Right lobe of liver (tissue), 6 donors: ENCODE measurements at regions not wholly inside any gene's neighbourhood (a gene's known extent, or its start where the extent isn't known, plus 50 kb on each side); places are given as distances from the start of the nearest gene placed in this dataset.

Experiments used
- ATAC-seq, 4 donors: fragments of 200-7000 bp; cut with Tn5 transposase; one replicate each; pipeline ENCODE4 v1.9.1; 2020; ENCODE audit warnings: mild to moderate bottlenecking in 4 of 4, moderate library complexity in 4 of 4
- DNase-seq, 3 donors: peaks; one replicate each; pipeline ENCODE4 v3.0.0-alpha.2; 2020
- H3K27ac ChIP-seq, 3 donors: fragments of 200-600 bp; one replicate each; pipeline ENCODE4 v1.8.0; 2022
- H3K27me3 ChIP-seq, 2 donors: fragments of 200-600 bp; one replicate each; pipeline ENCODE4 v1.8.0; 2022
- H3K36me3 ChIP-seq, 4 donors: fragments of 200-600 bp; sonication (generic) in 1 of 4; one replicate each; pipeline versions ENCODE4 v1.5.1 to v1.8.0; 2017 to 2022; ENCODE audit warnings: control low read depth in 1 of 4
- H3K4me1 ChIP-seq, 4 donors: fragments of 200-600 bp; sonication (generic) in 1 of 4; one replicate each; pipeline versions ENCODE4 v1.5.1 to v1.8.0; 2017 to 2022; ENCODE audit warnings: control low read depth in 1 of 4
- H3K4me3 ChIP-seq, 3 donors: fragments of 200-600 bp; one replicate each; pipeline ENCODE4 v1.8.0; 2022
- H3K9me3 ChIP-seq, 4 donors: fragments of 200-600 bp; sonication (generic) in 1 of 4; one replicate each; pipeline versions ENCODE4 v1.5.1 to v1.8.0; 2017 to 2022; ENCODE audit warnings: control low read depth in 1 of 4
- POLR2A ChIP-seq: fragments of 450-650 bp; IDR thresholded peaks from one replicate; pipeline ENCODE4 v1.6.1; 2017; ENCODE audit warnings: antibody characterized with exemption, mild to moderate bottlenecking
- WGBS: methylation state at CpG from one replicate; pipeline ENCODE4 v1.1.6; 2018; ENCODE audit warnings: low coverage, low lambda C conversion rate; ENCODE audit not compliant: insufficient coverage; ENCODE audit errors: missing lambda C conversion rate; 5-methylcytosine and 5-hydroxymethylcytosine counted together
- intact Hi-C, 2 donors: fragments of 100-400 bp; cut with DNase I; formaldehyde crosslinking; loops; one replicate each; pipeline versions ENCODE4 v1.11.2 to v1.14.1; 2022
- TF ChIP-seq, protein P1 (sequence below), 4 donors: fragments of 200-600 bp in 3 of 4; fragments of 450-650 bp in 1 of 4; IDR thresholded peaks; one replicate each; pipeline versions ENCODE4 v1.5.1 to v1.8.0; 2016 to 2022; ENCODE audit warnings: antibody characterized with exemption in 4 of 4, mild to moderate bottlenecking in 2 of 4
- donor health status: DM: no; HTN: yes; CAD: no.
- donor health status: DM: no; HTN: no; CAD: no.
- donor health status: DM: no; HTN: no; CAD: no.
- donor health status: DM: no; HTN: yes; CAD: no.
- donor health status: DM: no; HTN: yes; CAD: no.

DNA sequence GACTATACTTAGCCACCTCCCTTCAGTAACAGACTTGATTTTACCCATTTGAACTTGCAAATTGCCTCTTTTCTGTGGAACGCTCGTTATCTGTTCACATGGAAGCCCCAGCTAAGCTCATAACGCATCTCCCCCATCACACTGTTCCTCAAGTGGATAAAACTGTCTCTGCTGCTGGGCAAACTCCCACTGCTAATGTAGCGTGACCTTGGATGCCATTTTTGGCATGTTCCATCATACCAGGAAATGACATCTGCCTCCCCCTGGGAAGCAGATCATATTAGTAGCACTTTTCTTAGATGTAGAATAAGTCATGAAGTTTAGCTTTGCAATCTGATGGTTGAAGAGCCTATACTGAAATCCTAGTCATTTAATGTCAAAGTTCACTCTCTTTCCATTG lies 528.7 kb upstream of the PLXNA2 start:
- Histone ChIP-seq H3K9me3 (no peaks in the 10 kb centered on the region), H3K27ac (no peak overlapping the region), H3K27me3 (no peaks in the 10 kb centered on the region), H3K4me1 (no peaks in the 10 kb centered on the region), H3K36me3 (no peaks in the 10 kb centered on the region), H3K4me3 (no peak overlapping the region)
- TF ChIP-seq POLR2A, result no peak
- TF ChIP-seq, protein P1, sequence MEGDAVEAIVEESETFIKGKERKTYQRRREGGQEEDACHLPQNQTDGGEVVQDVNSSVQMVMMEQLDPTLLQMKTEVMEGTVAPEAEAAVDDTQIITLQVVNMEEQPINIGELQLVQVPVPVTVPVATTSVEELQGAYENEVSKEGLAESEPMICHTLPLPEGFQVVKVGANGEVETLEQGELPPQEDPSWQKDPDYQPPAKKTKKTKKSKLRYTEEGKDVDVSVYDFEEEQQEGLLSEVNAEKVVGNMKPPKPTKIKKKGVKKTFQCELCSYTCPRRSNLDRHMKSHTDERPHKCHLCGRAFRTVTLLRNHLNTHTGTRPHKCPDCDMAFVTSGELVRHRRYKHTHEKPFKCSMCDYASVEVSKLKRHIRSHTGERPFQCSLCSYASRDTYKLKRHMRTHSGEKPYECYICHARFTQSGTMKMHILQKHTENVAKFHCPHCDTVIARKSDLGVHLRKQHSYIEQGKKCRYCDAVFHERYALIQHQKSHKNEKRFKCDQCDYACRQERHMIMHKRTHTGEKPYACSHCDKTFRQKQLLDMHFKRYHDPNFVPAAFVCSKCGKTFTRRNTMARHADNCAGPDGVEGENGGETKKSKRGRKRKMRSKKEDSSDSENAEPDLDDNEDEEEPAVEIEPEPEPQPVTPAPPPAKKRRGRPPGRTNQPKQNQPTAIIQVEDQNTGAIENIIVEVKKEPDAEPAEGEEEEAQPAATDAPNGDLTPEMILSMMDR (IDR thresholded peaks at IDR 0.05), result no peak
- no peak for ATAC-seq
- WGBS, result 74% methylated on average over 4 of the region's 4 CpGs
- intact Hi-C loops, result no loop called here
- no peak for DNase-seq

DNA sequence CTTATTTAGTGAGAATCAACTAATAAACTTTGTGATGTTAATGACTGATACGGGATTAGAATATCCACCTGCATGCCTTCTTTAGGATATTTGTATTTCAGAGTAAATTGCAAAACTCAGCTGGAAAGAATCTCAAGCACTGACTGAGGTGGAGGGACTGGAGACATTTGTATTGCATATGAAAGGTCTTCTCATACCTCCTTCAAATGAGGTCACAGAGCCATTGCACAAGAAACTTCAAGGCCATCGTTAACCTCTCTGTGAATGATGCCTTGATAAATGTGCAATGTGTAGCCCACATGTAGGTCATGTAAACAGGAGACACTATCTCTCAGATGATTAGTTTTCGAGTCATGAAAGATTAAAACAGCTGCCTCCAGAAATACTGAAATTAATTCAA lies 531.7 kb upstream of the PLXNA2 start:
- TF ChIP-seq POLR2A, result no peak
- TF ChIP-seq, protein P1 (IDR thresholded peaks at IDR 0.05), result no peak
- ATAC-seq (no peak), DNase-seq (no peak)
- Histone ChIP-seq H3K36me3 (no peaks in the 10 kb centered on the region), H3K9me3 (no peaks in the 10 kb centered on the region), H3K27me3 (no peaks in the 10 kb centered on the region), H3K4me1 (no peaks in the 10 kb centered on the region), H3K4me3 (no peak overlapping the region), H3K27ac (no peak overlapping the region)
- intact Hi-C loops, result no loop called here
- 58% methylated on average over 3 of the region's 3 CpGs for WGBS

DNA sequence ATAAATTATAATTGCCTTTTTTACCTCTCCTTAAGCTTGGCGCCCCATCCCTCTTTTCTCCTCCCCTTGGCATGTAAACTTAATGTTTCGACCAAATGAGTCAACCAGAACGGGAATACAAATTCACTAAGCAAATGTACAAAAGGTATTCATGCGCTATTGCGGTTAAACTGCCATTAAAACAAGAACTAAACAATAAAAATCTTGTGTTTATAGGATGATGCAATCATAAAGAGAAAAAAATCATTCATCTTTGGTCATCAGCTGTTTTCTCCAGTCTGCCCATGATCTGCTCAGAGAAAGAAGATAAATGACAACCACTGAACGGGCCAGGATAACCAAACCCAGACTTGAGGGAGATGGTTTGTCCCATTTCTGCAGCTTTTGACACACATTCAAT lies 534.2 kb upstream of the PLXNA2 start:
- DNase-seq (no peak), ATAC-seq (no peak)
- H3K9me3 ChIP-seq, result no peaks in the 10 kb centered on the region
- no peak overlapping the region for H3K27ac ChIP-seq
- no peak overlapping the region for H3K4me3 ChIP-seq
- H3K4me1 ChIP-seq, result no peaks in the 10 kb centered on the region
- 80% methylated on average over 6 of the region's 6 CpGs for WGBS
- H3K27me3 ChIP-seq, result no peaks in the 10 kb centered on the region
- no peaks in the 10 kb centered on the region for H3K36me3 ChIP-seq
- TF ChIP-seq, protein P1 (IDR thresholded peaks at IDR 0.05), result no peak
- no peak for TF ChIP-seq POLR2A
- intact Hi-C loops, result no loop called here

- H3K9me3 ChIP-seq, result no peaks in the 10 kb centered on the region
- DNase-seq (no peak), ATAC-seq (no peak)
- no peaks in the 10 kb centered on the region for H3K4me1 ChIP-seq
- H3K4me3 ChIP-seq, result no peak overlapping the region
- no peak for TF ChIP-seq POLR2A
- TF ChIP-seq, protein P1 (IDR thresholded peaks at IDR 0.05), result no peak
- WGBS, result 42% methylated on average over 3 of the region's 3 CpGs
- H3K27ac ChIP-seq, result no peak overlapping the region
- intact Hi-C loops, result no loop called here
- no peaks in the 10 kb centered on the region for H3K36me3 ChIP-seq
- H3K27me3 ChIP-seq, result no peaks in the 10 kb centered on the region
Observed at GRCh38 chr1:208781391-208782045, 537.3 kb upstream of the PLXNA2 start.

- 55% methylated on average over 4 of the region's 4 CpGs for WGBS
- TF ChIP-seq, protein P1 (IDR thresholded peaks at IDR 0.05), result no peak
- TF ChIP-seq POLR2A, result no peak
- no peaks in the 10 kb centered on the region for H3K9me3 ChIP-seq
- no peak overlapping the region for H3K27ac ChIP-seq
- DNase-seq, result no peak
- H3K4me3 ChIP-seq, result no peak overlapping the region
- no peaks in the 10 kb centered on the region for H3K27me3 ChIP-seq
- intact Hi-C loops, result no loop called here
- H3K4me1 ChIP-seq, result no peaks in the 10 kb centered on the region
- H3K36me3 ChIP-seq, result no peaks in the 10 kb centered on the region
- ATAC-seq, result no peak
Observed at GRCh38 chr1:208782186-208782585, 538.0 kb upstream of the PLXNA2 start.
